ENCODE measurements at regions not wholly inside any gene's neighbourhood (a gene's known extent, or its start where the extent isn't known, plus 50 kb on each side); places are given as distances from the start of the nearest gene placed in this dataset.

DNA sequence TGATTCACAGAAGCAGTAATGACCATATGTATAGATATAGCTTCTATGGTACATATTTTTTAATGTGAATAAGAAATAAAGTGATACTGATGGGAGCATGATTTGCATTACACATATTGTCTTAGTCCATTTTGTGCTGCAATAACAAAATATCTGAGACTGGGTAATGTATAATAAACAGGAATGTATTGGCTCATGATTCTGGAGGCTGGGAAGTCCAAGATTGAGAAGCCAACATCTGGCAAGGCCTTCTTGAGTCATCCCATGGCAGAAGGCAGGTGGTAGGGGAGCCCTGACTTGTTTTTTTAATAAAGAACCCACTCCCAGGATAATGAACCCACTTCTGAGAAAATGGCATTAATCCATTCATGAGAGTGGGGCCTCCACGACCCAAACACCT, 185.6 kb upstream of the RREB1 start:
- H3K9me3 ChIP-seq: no peaks in the 10 kb centered on the region
- DNase-seq: no peak
- H3K27me3 ChIP-seq: no peaks in the 10 kb centered on the region
- no peak for TF ChIP-seq POLR2AphosphoS5 (IDR thresholded peaks at IDR 0.05)
- no peak for TF ChIP-seq EP300 (IDR thresholded peaks at IDR 0.05)
- TF ChIP-seq CTCF (IDR thresholded peaks at IDR 0.05): no peak
- TF ChIP-seq POLR2A (IDR thresholded peaks at IDR 0.05): no peak
- H3K4me3 ChIP-seq: no peak overlapping the region
- no peaks in the 10 kb centered on the region for H3K4me1 ChIP-seq
- no peaks in the 10 kb centered on the region for H3K36me3 ChIP-seq
- intact Hi-C loops (cut with DNase I): no loop called here
- no peak overlapping the region for H3K27ac ChIP-seq
- WGBS, 2 donors: 90 to 91% methylated on average over 1 of the region's 1 CpG

- 56 to 72% methylated on average over 5 of the region's 5 CpGs for whole genome bisulfite sequencing, 2 donors
- H3K36me3 ChIP-seq: no peaks in the 10 kb centered on the region
- no peak overlapping the region for H3K4me3 ChIP-seq
- no peak for DNase-seq
- no peak for TF ChIP-seq POLR2A (IDR thresholded peaks at IDR 0.05)
- TF ChIP-seq POLR2AphosphoS5 (IDR thresholded peaks at IDR 0.05): no peak
- TF ChIP-seq CTCF (IDR thresholded peaks at IDR 0.05): no peak
- no peak for TF ChIP-seq EP300 (IDR thresholded peaks at IDR 0.05)
- intact Hi-C loops (cut with DNase I): no loop called here
- no peak overlapping the region for H3K27ac ChIP-seq
- H3K9me3 ChIP-seq: no peaks in the 10 kb centered on the region
- H3K27me3 ChIP-seq: no peaks in the 10 kb centered on the region
- H3K4me1 ChIP-seq: no peaks in the 10 kb centered on the region
Observed at GRCh38 chr6:6923605-6924004, 184.2 kb upstream of the RREB1 start.

- H3K4me1 ChIP-seq: no peaks in the 10 kb centered on the region
- H3K4me3 ChIP-seq: no peak overlapping the region
- H3K9me3 ChIP-seq: no peaks in the 10 kb centered on the region
- intact Hi-C loops (cut with DNase I): no loop called here
- H3K36me3 ChIP-seq: no peaks in the 10 kb centered on the region
- no peak overlapping the region for H3K27ac ChIP-seq
- TF ChIP-seq POLR2A (IDR thresholded peaks at IDR 0.05): no peak
- no peak for TF ChIP-seq POLR2AphosphoS5 (IDR thresholded peaks at IDR 0.05)
- no peak for TF ChIP-seq EP300 (IDR thresholded peaks at IDR 0.05)
- no peak for TF ChIP-seq CTCF (IDR thresholded peaks at IDR 0.05)
- no peaks in the 10 kb centered on the region for H3K27me3 ChIP-seq
- DNase-seq: no peak
- WGBS, 2 donors: 90 to 91% methylated on average over 5 of the region's 5 CpGs
Observed at GRCh38 chr6:6924708-6925107, 183.1 kb upstream of the RREB1 start.

- no peak for TF ChIP-seq CTCF (IDR thresholded peaks at IDR 0.05)
- TF ChIP-seq POLR2A (IDR thresholded peaks at IDR 0.05): no peak
- TF ChIP-seq POLR2AphosphoS5 (IDR thresholded peaks at IDR 0.05): no peak
- TF ChIP-seq EP300 (IDR thresholded peaks at IDR 0.05): no peak
- intact Hi-C loops (cut with DNase I): no loop called here
- Histone ChIP-seq H3K4me1 (no peaks in the 10 kb centered on the region), H3K9me3 (no peaks in the 10 kb centered on the region), H3K27me3 (no peaks in the 10 kb centered on the region), H3K36me3 (no peaks in the 10 kb centered on the region), H3K4me3 (no peak overlapping the region), H3K27ac (no peak overlapping the region)
- 90 to 93% methylated on average over 10 of the region's 10 CpGs for WGBS, 2 donors
- DNase-seq: no peak
Observed at GRCh38 chr6:6925391-6926164, 182.2 kb upstream of the RREB1 start.

DNA sequence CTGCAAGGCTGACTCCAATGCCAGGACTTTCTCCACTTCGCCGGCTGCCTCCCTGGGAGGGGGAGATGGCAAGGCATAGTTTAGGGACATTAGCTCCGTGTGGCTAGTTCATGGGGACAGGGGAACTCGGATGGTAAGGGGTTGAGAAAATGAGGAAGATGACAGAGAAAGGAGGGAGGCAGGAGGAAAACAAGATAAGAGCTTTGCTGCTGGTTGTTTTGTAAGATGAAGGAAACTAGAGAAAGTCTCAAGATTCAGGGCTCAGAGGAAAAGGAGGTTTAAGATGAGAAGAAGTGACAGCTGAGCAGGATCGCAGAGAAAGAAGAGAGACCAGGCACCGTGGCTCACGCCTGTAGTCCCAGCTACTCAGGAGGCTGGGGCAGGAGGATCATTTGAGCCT, 180.9 kb upstream of the RREB1 start:
- Histone ChIP-seq H3K4me3 (no peak overlapping the region), H3K27ac (no peak overlapping the region), H3K4me1 (no peaks in the 10 kb centered on the region), H3K9me3 (no peaks in the 10 kb centered on the region), H3K36me3 (no peaks in the 10 kb centered on the region), H3K27me3 (no peaks in the 10 kb centered on the region)
- intact Hi-C loops (cut with DNase I): no loop called here
- no peak for TF ChIP-seq EP300 (IDR thresholded peaks at IDR 0.05)
- no peak for TF ChIP-seq POLR2A (IDR thresholded peaks at IDR 0.05)
- no peak for TF ChIP-seq POLR2AphosphoS5 (IDR thresholded peaks at IDR 0.05)
- TF ChIP-seq CTCF (IDR thresholded peaks at IDR 0.05): no peak
- WGBS, 2 donors: 77 to 86% methylated on average over 7 of the region's 7 CpGs
- no peak for DNase-seq
